ENCODE measurements at regions not wholly inside any gene's neighbourhood (a gene's known extent, or its start where the extent isn't known, plus 50 kb on each side); places are given as distances from the start of the nearest gene placed in this dataset.

DNA sequence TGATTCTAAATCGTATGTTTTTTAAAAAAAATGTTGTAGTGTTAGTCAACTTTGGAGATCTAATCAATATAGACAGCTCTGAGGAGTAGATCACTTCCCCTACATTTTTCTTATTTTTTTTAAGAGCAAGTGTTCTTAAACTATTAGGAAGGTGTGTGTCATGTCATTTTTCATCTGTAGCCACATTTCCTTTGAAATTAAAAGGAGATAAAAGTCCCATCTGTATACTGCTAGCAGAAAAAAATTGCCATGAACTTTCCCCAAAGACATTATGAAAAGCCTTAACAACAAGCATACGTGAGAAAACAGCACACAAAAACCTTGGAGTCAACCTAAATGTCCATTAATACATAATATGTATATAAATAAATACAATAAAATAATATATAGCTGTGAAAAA is 286.6 kb downstream of the ETS1 start:
- DNase-seq (ENCODE audit: low spot score in 2 of 2): no peak

DNA sequence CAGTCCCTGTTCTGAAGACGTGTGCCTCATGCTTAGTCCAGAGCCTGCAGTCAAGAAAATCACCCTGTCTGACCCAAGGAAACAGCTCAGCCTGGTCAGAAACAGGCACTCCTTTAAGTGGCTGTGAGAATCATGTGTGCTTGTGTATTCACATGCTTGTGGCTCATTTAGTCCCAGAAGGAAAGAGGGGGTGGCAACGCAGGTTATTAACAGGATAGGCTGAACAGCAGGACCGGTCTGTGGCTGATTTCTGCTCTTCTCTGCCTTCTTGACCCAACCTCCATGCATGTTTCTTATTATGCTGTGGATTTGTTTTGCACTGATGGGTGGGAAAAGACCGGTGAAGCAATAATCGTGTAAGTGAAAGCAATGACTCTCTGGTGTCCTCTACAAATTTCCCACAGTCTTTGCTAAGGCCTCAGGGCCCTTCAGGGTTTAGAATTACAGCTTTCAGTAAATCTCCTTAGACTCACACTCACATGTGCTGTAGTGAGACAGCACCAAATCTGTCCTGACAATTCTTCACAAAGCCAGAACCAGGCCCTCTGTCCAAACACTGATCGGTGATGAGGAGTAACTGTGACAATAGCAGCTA is 288.1 kb downstream of the ETS1 start:
- H3K36me3 Mint-ChIP-seq: peaks cover 16 to 23% of the 10 kb centered on the region in 2 donors
- peak overlapping the region; percentile 92 for H3K27ac Mint-ChIP-seq
- peak in 1 of 2 donors; percentile 39 for ATAC-seq
- no peak for DNase-seq (ENCODE audit: low spot score in 2 of 2)
- H3K9me3 Mint-ChIP-seq: peaks cover 5 to 8% of the 10 kb centered on the region in 2 donors

More for the DNA sequence above, 286.6 kb downstream of the ETS1 start:
- H3K27ac Mint-ChIP-seq: peak overlapping the region; percentile 82 to 92
- peaks cover 11 to 22% of the 10 kb centered on the region in 2 donors for H3K36me3 Mint-ChIP-seq
- H3K9me3 Mint-ChIP-seq: peaks cover 0 to under 1% of the 10 kb centered on the region in 2 donors
- ATAC-seq: no peak

DNA sequence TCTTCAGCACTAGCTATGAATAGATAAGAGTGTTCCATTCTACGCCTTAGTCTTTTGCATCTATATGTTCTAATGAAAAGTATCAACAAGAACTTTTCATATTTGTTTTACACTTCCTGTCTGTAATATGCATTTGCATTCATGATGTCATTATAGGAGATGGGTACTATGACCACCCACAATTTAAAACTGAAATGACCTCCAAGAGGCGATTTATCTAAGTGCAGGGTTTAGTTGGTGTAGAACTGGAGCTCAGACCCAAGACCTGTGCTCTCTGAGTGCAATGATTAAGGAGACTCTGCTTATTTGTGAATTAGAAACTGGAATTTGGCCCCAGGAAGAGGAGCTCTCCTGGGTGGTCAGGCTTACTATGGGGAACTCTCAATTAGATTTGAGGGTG is 289.1 kb downstream of the ETS1 start:
- H3K9me3 Mint-ChIP-seq: peaks cover 5 to 11% of the 10 kb centered on the region in 2 donors
- peaks cover 18 to 25% of the 10 kb centered on the region in 2 donors for H3K36me3 Mint-ChIP-seq
- H3K27ac Mint-ChIP-seq: peak overlapping the region; percentile 92
- DNase-seq (ENCODE audit: low spot score in 2 of 2) (no peak), ATAC-seq (no peak)

DNA sequence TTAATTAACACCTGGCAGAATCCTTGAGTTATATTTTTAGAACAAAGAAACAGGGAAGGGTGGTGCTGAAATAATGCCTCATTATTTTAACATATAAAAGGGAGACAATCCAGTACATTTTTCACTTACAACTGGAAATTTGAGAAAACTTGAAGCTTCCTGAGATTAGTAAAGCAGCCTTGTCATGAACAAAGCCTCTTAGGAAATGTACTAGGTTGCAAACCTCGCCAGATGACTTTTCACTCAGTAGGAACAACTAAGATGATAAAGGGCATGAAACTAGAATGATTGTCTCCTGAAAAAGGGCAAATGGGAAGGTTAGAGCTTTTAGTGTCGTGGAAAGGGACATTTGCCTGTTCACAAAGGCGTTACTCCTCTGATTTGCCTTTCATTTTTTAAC is 289.6 kb downstream of the ETS1 start:
- no peak for DNase-seq (ENCODE audit: low spot score in 2 of 2)
- Mint-ChIP-seq H3K9me3 (peaks cover 5 to 11% of the 10 kb centered on the region in 2 donors), H3K36me3 (peaks cover 23 to 30% of the 10 kb centered on the region in 2 donors), H3K27ac (peak overlapping the region; percentile 26 to 92)
- ATAC-seq: no peak

DNA sequence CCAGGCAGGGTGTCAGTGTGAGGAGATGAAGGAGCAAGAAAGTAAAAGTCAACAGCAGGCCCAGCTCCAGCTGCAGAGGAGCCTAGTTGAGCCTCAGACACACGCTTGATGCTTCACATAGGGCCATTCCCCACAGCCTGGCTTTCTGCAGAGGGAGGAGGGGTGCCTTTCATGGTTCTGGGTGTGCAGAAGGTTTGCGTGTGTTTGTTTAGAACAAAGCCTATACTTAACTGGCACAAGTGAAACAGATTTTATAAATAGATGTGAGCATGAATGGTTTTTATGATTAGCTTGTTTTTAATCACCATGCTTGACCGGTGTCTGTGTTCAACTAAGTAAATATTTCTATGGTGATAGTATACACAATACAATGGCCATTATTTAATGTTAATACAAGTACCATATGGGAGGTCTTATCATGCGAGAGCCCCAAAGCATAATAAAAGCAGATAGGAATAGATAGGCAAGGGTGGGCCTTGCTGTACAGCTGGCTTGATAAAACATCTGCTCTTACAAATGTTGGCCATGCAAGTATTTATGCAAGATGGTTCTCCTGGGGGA is 290.2 kb downstream of the ETS1 start:
- DNase-seq (ENCODE audit: low spot score in 2 of 2): no peak
- ATAC-seq: peak; percentile 18 to 25

DNA sequence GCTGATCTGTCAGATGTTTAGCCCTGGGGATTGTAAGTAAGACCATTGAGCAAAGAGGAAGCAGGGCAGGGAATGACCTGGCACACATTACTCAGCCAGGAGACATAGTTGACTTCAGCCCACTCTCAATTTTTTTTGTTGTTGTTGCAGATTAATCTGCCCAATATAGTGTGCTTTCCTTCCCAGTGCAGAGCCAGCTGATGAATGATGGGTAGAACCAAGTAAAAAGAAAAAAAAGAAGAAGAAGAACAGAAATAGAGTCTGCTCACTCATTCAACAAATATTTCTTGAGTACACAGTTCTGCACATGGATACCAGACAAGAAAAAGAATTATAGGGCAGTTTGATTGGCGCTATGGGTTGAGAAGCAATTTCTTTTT is 292.7 kb downstream of the ETS1 start:
- H3K27ac Mint-ChIP-seq: peak overlapping the region in 1 of 2 donors; percentile 98
- peaks cover 37 to 42% of the 10 kb centered on the region in 2 donors for H3K36me3 Mint-ChIP-seq
- H3K9me3 Mint-ChIP-seq: peaks cover 5 to 11% of the 10 kb centered on the region in 2 donors
- no peak for ATAC-seq
- no peak for DNase-seq (ENCODE audit: low spot score in 2 of 2)

More for the DNA sequence above, 290.2 kb downstream of the ETS1 start:
- Mint-ChIP-seq H3K27ac (peak overlapping the region; percentile 26 to 92), H3K36me3 (peaks cover 29 to 36% of the 10 kb centered on the region in 2 donors), H3K9me3 (peaks cover 5 to 11% of the 10 kb centered on the region in 2 donors)

DNA sequence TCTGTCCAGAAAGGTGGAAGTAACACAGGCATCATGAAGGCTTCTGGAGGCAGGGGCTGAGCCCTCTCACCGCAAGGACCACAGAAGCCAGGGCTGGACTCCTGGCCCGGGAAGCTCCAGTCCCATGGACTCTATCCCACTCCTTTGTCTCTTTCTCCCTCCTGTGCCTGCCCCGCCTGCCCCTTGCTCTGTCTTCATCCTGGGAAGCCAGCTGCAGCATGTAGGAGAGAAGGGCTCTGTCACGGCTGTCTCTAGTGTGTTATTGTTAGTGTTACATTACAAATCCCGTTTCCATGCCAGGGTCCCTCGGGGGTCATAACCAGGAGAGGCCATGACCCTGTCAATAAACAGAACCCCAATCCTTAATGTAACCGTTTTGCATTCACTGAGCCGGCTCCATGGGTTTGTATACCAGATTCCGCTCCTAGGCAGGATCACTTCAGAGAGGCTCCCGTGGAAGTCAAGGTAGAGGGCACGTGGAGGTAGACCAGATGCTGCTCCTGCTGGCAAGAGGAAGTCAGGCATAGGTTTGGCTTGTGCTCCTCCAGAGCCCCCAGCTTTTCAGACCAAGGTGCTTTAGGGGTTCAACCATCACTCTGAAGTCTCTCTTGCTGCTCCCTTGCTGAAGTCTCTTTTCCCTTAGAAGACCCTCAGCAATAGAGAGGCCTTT is 293.2 kb downstream of the ETS1 start:
- ATAC-seq (no peak), DNase-seq (ENCODE audit: low spot score in 2 of 2) (no peak)
- Mint-ChIP-seq H3K36me3 (peaks cover 37 to 42% of the 10 kb centered on the region in 2 donors), H3K9me3 (peaks cover 5 to 11% of the 10 kb centered on the region in 2 donors), H3K27ac (peak overlapping the region in 1 of 2 donors; percentile 98)

DNA sequence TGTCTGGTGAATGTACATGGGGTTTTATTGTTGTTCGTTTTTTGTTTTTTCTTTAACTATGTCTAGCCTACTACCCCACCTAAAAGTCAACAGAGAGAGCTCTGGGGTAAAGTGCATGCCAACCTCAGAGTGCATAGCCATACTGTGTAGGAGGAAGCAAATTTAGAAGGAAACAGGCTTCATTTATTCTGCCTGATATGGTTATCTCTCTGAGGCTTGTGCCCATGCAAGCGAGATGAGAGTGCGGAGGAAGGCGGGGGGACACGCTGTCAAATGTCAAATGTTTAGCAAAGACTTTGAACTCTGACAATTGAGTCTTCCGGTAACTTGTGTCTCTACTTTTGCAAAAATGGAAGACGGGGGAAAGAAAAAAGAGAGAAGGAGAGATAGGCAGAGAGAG is 295.5 kb downstream of the ETS1 start:
- Mint-ChIP-seq H3K27ac (peak overlapping the region; percentile 98), H3K9me3 (peaks cover 5 to 11% of the 10 kb centered on the region in 2 donors), H3K36me3 (peaks cover 37 to 46% of the 10 kb centered on the region in 2 donors)
- DNase-seq (ENCODE audit: low spot score in 2 of 2) (no peak), ATAC-seq (no peak)

DNA sequence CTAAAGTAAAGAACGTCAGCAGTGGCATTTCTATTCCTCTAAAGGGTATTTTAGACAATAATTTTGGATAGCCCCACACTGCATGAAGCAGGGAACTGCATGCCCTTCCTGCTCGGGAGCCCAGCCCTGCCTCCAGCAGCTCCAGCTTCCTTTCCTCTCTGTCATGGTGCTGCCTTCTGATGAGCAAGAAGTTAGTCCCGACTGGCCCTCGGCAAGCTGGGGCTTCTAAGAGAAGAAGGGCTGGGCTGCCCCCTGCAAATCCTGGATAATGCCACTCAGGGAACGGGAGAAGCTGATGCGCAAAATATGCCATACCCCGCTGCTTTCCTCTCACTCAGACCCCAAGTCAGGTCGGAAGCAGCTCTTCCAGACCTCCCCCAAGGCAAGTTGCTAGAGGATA is 296.4 kb downstream of the ETS1 start:
- H3K27ac Mint-ChIP-seq: peak overlapping the region; percentile 98
- ATAC-seq: no peak
- peaks cover 37 to 46% of the 10 kb centered on the region in 2 donors for H3K36me3 Mint-ChIP-seq
- H3K9me3 Mint-ChIP-seq: peaks cover 5 to 11% of the 10 kb centered on the region in 2 donors
- DNase-seq (ENCODE audit: low spot score in 2 of 2): no peak

DNA sequence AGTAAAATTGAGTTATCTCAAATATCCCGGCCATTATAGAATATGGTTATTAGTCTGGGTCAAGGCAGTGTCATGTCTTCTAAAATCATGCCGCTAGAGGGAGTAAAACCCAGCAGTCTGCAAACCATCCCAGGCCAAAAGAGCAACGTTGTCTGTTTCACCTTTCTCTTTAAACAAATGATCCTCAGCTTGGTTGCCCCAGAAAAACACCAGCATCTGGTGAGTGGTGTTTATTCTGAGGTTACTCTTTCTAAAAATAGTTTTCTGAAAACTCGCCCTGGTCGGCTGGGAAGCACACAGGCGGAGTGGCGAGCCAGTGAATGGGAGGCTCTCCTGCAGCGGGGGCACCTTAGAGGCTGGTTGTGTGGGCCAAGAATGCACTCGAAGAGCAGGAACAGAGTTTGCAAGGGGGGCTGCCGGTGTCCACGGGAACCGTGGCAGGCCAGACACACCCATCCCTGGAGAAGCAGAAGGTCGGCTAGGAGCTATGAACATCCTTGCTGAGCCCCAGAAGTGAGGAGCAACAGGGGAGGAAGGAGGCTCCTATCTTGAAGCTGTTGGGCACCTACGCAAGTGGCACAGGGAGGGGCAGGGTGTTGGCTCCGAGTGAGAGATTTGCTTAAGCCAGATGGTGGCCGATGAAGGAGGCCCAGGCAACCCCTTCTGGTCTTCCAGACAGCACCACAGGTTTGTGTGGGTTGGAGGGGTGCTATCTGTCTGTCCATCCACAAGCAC is 297.1 kb downstream of the ETS1 start:
- peaks cover 30 to 45% of the 10 kb centered on the region in 2 donors for H3K36me3 Mint-ChIP-seq
- peak; percentile 70 to 79 for DNase-seq (ENCODE audit: low spot score in 2 of 2)

DNA sequence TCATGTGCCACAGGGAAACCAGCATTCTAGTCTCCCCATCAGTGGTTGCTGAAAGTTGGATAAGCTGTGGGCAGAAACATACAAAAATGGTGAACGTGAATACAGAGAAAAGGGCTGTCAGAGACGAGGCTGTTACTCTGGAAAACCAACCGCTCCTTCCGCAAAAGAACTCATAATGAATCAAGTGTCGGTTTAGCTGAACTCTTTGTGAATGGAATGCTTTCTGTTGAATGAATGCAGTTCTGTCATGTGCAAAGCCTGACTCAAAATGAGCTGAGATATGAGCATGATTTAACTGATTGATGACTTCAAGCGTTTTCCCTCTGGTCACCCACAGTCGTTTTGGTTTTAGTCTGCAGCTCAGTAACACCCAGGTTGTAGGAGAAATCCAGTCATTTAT is 298.3 kb downstream of the ETS1 start:
- DNase-seq (ENCODE audit: low spot score in 2 of 2): peak; percentile 46 to 67
- Mint-ChIP-seq H3K9me3 (peaks cover 0 to 1% of the 10 kb centered on the region in 2 donors), H3K36me3 (peaks cover 18 to 32% of the 10 kb centered on the region in 2 donors), H3K27ac (peak overlapping the region; percentile 98)
- ATAC-seq: peak; percentile 76 to 78

More for the DNA sequence above, 297.1 kb downstream of the ETS1 start:
- Mint-ChIP-seq H3K27ac (peak overlapping the region; percentile 98), H3K9me3 (peaks cover 5 to 10% of the 10 kb centered on the region in 2 donors)
- ATAC-seq: peak; percentile 44 to 56

DNA sequence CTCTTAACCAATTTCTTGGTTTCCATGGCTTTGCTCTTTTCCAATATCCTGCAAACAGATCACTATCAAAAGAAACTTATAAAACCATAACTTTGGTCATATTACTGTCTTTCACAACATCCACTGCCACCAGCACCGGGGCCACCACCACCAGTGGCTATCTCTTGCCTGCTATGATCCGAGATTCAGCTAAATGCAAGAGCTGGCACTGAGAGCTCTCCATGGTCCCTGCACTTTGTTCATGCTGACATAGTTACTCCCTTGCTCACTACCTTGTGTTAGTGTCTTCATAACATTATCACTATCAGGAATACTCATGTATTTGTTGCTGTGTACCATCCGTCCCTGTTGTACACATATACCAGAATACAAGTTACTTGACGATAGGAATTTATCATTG is 299.0 kb downstream of the ETS1 start:
- Mint-ChIP-seq H3K36me3 (peaks cover 12 to 29% of the 10 kb centered on the region in 2 donors), H3K9me3 (no peaks in the 10 kb centered on the region), H3K27ac (peak overlapping the region; percentile 98)
- DNase-seq (ENCODE audit: low spot score in 2 of 2) (no peak), ATAC-seq (no peak)

DNA sequence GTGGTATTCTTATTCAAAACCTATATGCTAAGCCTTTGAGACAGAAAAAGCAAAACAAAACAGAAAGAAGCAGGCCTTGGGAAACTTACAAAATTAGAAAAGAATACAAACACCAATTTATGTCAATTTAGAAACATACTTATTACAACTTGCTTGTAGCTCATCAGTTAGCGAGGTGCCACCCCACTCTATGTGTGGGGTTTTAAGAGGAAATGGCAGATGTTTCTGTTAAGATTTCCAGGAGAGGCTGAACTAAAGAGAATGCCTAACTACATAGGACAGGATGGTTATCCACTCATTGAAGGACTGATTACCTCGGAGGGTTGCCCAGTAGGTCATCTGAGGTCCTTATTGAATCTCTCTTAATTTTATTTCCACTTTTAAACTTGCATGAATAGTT is 302.0 kb downstream of the ETS1 start:
- ATAC-seq (no peak), DNase-seq (ENCODE audit: low spot score in 2 of 2) (no peak)
- Mint-ChIP-seq H3K9me3 (no peaks in the 10 kb centered on the region), H3K36me3 (peaks cover 0 to 6% of the 10 kb centered on the region in 2 donors), H3K27ac (peak overlapping the region in 1 of 2 donors; percentile 98)

DNA sequence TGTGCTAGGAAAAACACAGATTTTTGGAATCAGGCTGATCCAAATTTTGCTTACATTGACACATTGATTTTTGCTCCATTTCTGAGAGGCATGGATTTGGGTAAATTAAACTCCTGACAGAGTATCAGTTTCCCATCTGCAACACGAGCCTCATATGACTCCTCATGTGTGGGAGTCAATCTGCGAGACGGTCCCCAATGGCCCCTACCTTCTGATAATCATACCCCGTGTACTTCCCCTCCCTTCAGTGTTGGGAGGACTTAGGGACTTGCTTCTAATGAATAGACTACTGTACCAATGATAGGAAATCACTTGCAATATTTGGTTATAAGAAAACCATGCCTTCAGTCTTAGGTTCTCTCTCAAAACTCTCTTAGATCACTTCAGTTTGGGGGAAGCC is 302.7 kb downstream of the ETS1 start:
- Mint-ChIP-seq H3K27ac (peak overlapping the region in 1 of 2 donors; percentile 98), H3K36me3 (peaks cover 0 to 4% of the 10 kb centered on the region in 2 donors), H3K9me3 (no peaks in the 10 kb centered on the region)
- no peak for ATAC-seq
- DNase-seq (ENCODE audit: low spot score in 2 of 2): no peak

DNA sequence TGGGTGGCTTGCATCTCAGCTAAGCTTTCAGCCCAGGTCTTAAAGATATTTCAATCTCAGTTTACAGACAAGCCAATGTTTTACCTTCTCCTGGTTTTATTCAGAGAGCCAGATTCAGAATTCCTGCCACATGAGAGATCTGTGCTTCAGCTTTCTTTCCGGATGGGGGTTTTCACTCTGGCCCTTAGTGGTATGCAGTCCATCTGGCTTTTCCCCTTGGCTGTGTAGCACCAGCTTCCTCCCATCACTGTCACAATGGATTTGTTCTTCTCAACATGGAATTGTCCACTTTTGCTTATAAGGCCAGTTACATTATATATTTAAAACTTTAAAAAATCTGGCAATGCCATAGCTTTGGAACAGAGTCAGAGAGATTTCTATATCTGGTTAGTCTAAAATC is 303.9 kb downstream of the ETS1 start:
- no peaks in the 10 kb centered on the region for H3K9me3 Mint-ChIP-seq
- H3K36me3 Mint-ChIP-seq: peaks cover 0 to 4% of the 10 kb centered on the region in 2 donors
- ATAC-seq (no peak), DNase-seq (ENCODE audit: low spot score in 2 of 2) (no peak)
- H3K27ac Mint-ChIP-seq: no peak overlapping the region

DNA sequence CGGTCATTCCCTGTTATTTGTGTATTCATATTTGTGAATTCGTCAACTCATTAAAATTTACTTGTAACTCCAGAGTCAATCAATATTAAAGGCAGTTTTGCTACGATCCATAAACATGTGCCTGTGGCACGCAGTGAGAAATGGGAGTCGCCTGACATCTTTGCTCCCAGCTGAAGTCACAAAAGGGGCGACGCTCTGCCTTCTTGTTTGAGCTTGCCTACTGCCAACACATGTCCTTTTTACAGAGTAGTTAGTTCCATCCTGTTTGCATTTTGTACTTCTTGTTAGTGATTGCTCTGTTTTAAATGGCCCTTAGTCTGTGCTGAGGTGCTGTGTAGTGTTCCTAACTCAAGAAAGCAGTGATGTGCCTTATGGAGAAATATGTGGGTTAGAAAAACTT is 305.3 kb downstream of the ETS1 start:
- Mint-ChIP-seq H3K36me3 (no peaks in the 10 kb centered on the region), H3K27ac (no peak overlapping the region)
- no peak for ATAC-seq

DNA sequence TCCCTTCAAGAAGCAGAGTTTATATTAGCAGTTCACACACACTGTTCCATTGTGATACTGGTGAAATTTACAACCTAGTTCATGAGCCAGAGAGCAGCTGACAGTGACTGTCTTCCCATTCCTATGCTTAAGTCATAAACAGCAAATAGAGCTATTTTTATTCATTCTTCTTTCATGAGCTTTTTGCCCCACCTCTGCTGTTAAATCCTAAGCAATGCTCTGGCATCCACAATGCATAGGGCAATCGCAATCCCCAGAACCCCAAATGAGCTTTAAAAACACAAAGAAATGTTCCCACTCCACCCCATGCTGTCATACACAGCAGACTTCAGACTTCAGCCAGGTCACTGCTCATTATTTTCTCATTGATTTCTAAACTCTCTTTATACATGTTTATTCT is 307.5 kb downstream of the ETS1 start:
- no peak for ATAC-seq
- Mint-ChIP-seq H3K9me3 (peaks cover 2 to 3% of the 10 kb centered on the region in 2 donors), H3K36me3 (no peaks in the 10 kb centered on the region), H3K27ac (no peak overlapping the region)
- DNase-seq (ENCODE audit: low spot score in 2 of 2): no peak

More for the DNA sequence above, 305.3 kb downstream of the ETS1 start:
- no peaks in the 10 kb centered on the region for H3K9me3 Mint-ChIP-seq
- no peak for DNase-seq (ENCODE audit: low spot score in 2 of 2)

All from activated naive CD4-positive, alpha-beta T cell treated with anti-CD3 and anti-CD28 coated beads, Interleukin-2, amount 50 U/mL, for 72 hours (primary cell).